ENCODE measurements at regions not wholly inside any gene's neighbourhood (a gene's known extent, or its start where the extent isn't known, plus 50 kb on each side); places are given as distances from the start of the nearest gene placed in this dataset.
"Not testable (repeated sequence)": the region's sequence is repeated elsewhere in the genome, so short reads cannot be mapped to it uniquely, and the experiment has no call there.

- TF ChIP-seq CTCF (IDR thresholded peaks at IDR 0.05; ENCODE audit: low read depth, low read length); POLR2A (IDR thresholded peaks at IDR 0.05; ENCODE audit: extremely low read depth, insufficient read length): not testable (repeated sequence)
These were observed 160.6 kb downstream of the POTEM start for GRCh38 chr14:19127664-19128435.
